ENCODE measurements at regions not wholly inside any gene's neighbourhood (a gene's known extent, or its start where the extent isn't known, plus 50 kb on each side); places are given as distances from the start of the nearest gene placed in this dataset.

DNA sequence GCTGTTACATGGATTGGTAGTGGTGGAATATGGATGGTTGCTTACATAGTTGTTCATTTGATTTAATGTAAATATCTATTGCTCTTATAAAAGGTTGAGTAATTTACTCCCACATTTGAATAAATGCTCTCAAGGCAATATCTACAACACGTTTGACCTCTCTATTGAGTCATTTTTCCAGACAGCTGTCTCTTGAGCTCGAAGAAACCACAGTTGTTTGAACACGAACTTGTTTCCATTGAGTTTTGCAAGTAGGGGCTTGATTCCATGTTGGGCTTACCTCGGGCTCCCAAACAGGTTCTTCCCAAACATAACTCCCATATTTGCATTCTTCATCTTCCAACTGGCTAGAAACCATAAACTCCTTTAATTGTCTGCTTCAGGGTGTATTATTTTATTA is 115.0 kb upstream of the HMHB1 start:
- Histone ChIP-seq H3K36me3 (ENCODE audit: control insufficient read depth, insufficient read depth, low read length) (no peaks in the 10 kb centered on the region), H3K4me2 (ENCODE audit: insufficient read depth, low read length) (no peak overlapping the region), H3K9me1 (ENCODE audit: control insufficient read depth, insufficient read depth, low read length) (no peaks in the 10 kb centered on the region), H3K4me1 (replicated peaks in 1 of 2; ENCODE audit: control insufficient read depth in 2 of 2, insufficient read depth in 2 of 2, low read length in 2 of 2) (no peaks in the 10 kb centered on the region; a peak in 1 of 5 replicates), H3K9ac (ENCODE audit: insufficient read depth in 1 of 2, low read depth in 2 of 2, low read length in 2 of 2) (no peak overlapping the region), H2AFZ (ENCODE audit: low read depth, low read length) (no peak overlapping the region), H3K27ac (ENCODE audit: extremely low read depth, low read depth, low read length) (no peak overlapping the region), H3K9me3 (replicated peaks; ENCODE audit: control insufficient read depth, insufficient read depth, low read depth, low read length) (no peaks in the 10 kb centered on the region), H3K4me3 (no peak overlapping the region), H4K20me1 (replicated peaks; ENCODE audit: control insufficient read depth, insufficient read depth, low read length) (no peaks in the 10 kb centered on the region), H3K27me3 (ENCODE audit: control insufficient read depth in 2 of 2, insufficient read depth in 2 of 2, low read length in 2 of 2) (no peaks in the 10 kb centered on the region), H3K79me2 (ENCODE audit: control insufficient read depth, insufficient read depth, low read length) (no peaks in the 10 kb centered on the region)
- FAIRE-seq: no peak
- TF ChIP-seq CHD1 (IDR thresholded peaks at IDR 0.05; ENCODE audit: low read length) (no peak), KLF10 (CRISPR knock-in tag; IDR thresholded peaks at IDR 0.05) (no peak), HDAC1 (IDR thresholded peaks at IDR 0.05) (no peak), ZNF282 (CRISPR knock-in tag; IDR thresholded peaks at IDR 0.05) (no peak), KLF6 (CRISPR knock-in tag; IDR thresholded peaks at IDR 0.05; ENCODE audit: borderline replicate concordance) (no peak), ARHGAP35 (IDR thresholded peaks at IDR 0.05; ENCODE audit: partially characterized antibody) (no peak), SMARCE1 (IDR thresholded peaks at IDR 0.05) (no peak), U2AF1 (optimal IDR thresholded peaks at IDR 0.05; ENCODE audit: low read depth, low read length) (no peak), NBN (IDR thresholded peaks at IDR 0.05; ENCODE audit: low read depth) (no peak), ZKSCAN8 (CRISPR knock-in tag; IDR thresholded peaks at IDR 0.05) (no peak), TARDBP (IDR thresholded peaks at IDR 0.05) (no peak), XRCC3 (IDR thresholded peaks at IDR 0.05) (no peak), ZNF124 (CRISPR knock-in tag; IDR thresholded peaks at IDR 0.05) (no peak), ZZZ3 (IDR thresholded peaks at IDR 0.05) (no peak), ZNF778 (CRISPR knock-in tag; IDR thresholded peaks at IDR 0.05) (no peak)
- TF ChIP-seq, protein P1, sequence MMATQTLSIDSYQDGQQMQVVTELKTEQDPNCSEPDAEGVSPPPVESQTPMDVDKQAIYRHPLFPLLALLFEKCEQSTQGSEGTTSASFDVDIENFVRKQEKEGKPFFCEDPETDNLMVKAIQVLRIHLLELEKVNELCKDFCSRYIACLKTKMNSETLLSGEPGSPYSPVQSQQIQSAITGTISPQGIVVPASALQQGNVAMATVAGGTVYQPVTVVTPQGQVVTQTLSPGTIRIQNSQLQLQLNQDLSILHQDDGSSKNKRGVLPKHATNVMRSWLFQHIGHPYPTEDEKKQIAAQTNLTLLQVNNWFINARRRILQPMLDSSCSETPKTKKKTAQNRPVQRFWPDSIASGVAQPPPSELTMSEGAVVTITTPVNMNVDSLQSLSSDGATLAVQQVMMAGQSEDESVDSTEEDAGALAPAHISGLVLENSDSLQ (IDR thresholded peaks at IDR 0.05): no peak
- intact Hi-C loops (cut with micrococcal nuclease): no loop called here
- BruUV-seq (replicated peaks): no TSS peak
- in situ Hi-C loops (cut with MboI): no loop called here
- WGBS (ENCODE audit: insufficient coverage, low coverage, missing lambda C conversion rate): 2% methylated on average over 4 of the region's 4 CpGs
- DNase-seq (ENCODE audit: extremely low read depth in 1 of 4, low spot score in 3 of 4): no peak
- POLR2A ChIA-PET: no interaction called here
- CTCF ChIA-PET (ENCODE audit: low intra/inter-chr PET ratio): no interaction called here
- no peak for ATAC-seq

Data from K562 (cell line).